Mucosa of stomach (tissue), 1 donor: ENCODE measurements at regions not wholly inside any gene's neighbourhood (a gene's known extent, or its start where the extent isn't known, plus 50 kb on each side); places are given as distances from the start of the nearest gene placed in this dataset.

Source experiments
- H3K27me3 ChIP-seq: one replicate; pipeline ENCODE4 v1.7.0; 2013; ENCODE audit warnings: mild to moderate bottlenecking, low read length; ENCODE audit not compliant: control insufficient read depth, insufficient read depth
- H3K36me3 ChIP-seq: one replicate; pipeline ENCODE4 v1.7.0; 2013; ENCODE audit warnings: low read length; ENCODE audit not compliant: control insufficient read depth, insufficient read depth
- H3K4me1 ChIP-seq: one replicate; pipeline ENCODE4 v1.7.0; 2013; ENCODE audit warnings: mild to moderate bottlenecking, low read length; ENCODE audit not compliant: control insufficient read depth, insufficient read depth
- H3K4me3 ChIP-seq: one replicate; pipeline ENCODE4 v1.7.0; 2013; ENCODE audit warnings: low read length
- H3K9ac ChIP-seq: one replicate; pipeline ENCODE4 v1.7.0; 2013; ENCODE audit warnings: mild to moderate bottlenecking, low read length, moderate library complexity
- H3K9me3 ChIP-seq: one replicate; pipeline ENCODE4 v1.7.0; 2013; ENCODE audit warnings: mild to moderate bottlenecking, low read length, moderate library complexity; ENCODE audit not compliant: control insufficient read depth
- donor health status: Pancreatic carcinoma.

GRCh38 chr2:219692521-219692920, 65.1 kb downstream of the SLC4A3 start:
- Histone ChIP-seq H3K9ac (no peak overlapping the region), H3K36me3 (no peaks in the 10 kb centered on the region), H3K9me3 (no peaks in the 10 kb centered on the region), H3K4me3 (no peak overlapping the region), H3K27me3 (no peaks in the 10 kb centered on the region), H3K4me1 (no peaks in the 10 kb centered on the region)

- H3K27me3 ChIP-seq, result peaks cover 5% of the 10 kb centered on the region
- no peaks in the 10 kb centered on the region for H3K36me3 ChIP-seq
- no peaks in the 10 kb centered on the region for H3K9me3 ChIP-seq
- no peak overlapping the region for H3K4me3 ChIP-seq
- H3K9ac ChIP-seq, result no peak overlapping the region
- H3K4me1 ChIP-seq, result no peaks in the 10 kb centered on the region
These were observed 67.8 kb downstream of the SLC4A3 start for GRCh38 chr2:219695145-219695709.

GRCh38 chr2:219697811-219698747, 70.6 kb downstream of the SLC4A3 start:
- Histone ChIP-seq H3K9ac (no peak overlapping the region), H3K27me3 (peaks cover 5% of the 10 kb centered on the region), H3K4me3 (no peak overlapping the region), H3K9me3 (no peaks in the 10 kb centered on the region), H3K4me1 (no peaks in the 10 kb centered on the region), H3K36me3 (no peaks in the 10 kb centered on the region)

GRCh38 chr2:219698748-219699439, 71.5 kb downstream of the SLC4A3 start:
- no peaks in the 10 kb centered on the region for H3K36me3 ChIP-seq
- H3K4me3 ChIP-seq, result no peak overlapping the region
- no peak overlapping the region for H3K9ac ChIP-seq
- no peaks in the 10 kb centered on the region for H3K9me3 ChIP-seq
- H3K4me1 ChIP-seq, result no peaks in the 10 kb centered on the region
- H3K27me3 ChIP-seq, result peaks cover 7% of the 10 kb centered on the region

- H3K9ac ChIP-seq, result no peak overlapping the region
- H3K4me1 ChIP-seq, result no peaks in the 10 kb centered on the region
- H3K9me3 ChIP-seq, result no peaks in the 10 kb centered on the region
- no peaks in the 10 kb centered on the region for H3K36me3 ChIP-seq
- H3K27me3 ChIP-seq, result peaks cover 8% of the 10 kb centered on the region
- no peak overlapping the region for H3K4me3 ChIP-seq
These were observed 72.0 kb downstream of the SLC4A3 start for GRCh38 chr2:219699440-219699821.

GRCh38 chr2:219701847-219702634, 74.6 kb downstream of the SLC4A3 start:
- H3K9me3 ChIP-seq, result no peaks in the 10 kb centered on the region
- H3K4me1 ChIP-seq, result no peaks in the 10 kb centered on the region
- no peaks in the 10 kb centered on the region for H3K36me3 ChIP-seq
- peaks cover 8% of the 10 kb centered on the region for H3K27me3 ChIP-seq
- H3K9ac ChIP-seq, result no peak overlapping the region
- H3K4me3 ChIP-seq, result no peak overlapping the region

GRCh38 chr2:219702796-219703545, 75.5 kb downstream of the SLC4A3 start:
- H3K27me3 ChIP-seq, result peaks cover 8% of the 10 kb centered on the region
- no peaks in the 10 kb centered on the region for H3K4me1 ChIP-seq
- no peak overlapping the region for H3K4me3 ChIP-seq
- no peaks in the 10 kb centered on the region for H3K9me3 ChIP-seq
- H3K9ac ChIP-seq, result no peak overlapping the region
- H3K36me3 ChIP-seq, result no peaks in the 10 kb centered on the region

- no peak overlapping the region for H3K9ac ChIP-seq
- H3K9me3 ChIP-seq, result no peaks in the 10 kb centered on the region
- no peak overlapping the region for H3K4me3 ChIP-seq
- peaks cover 3% of the 10 kb centered on the region for H3K27me3 ChIP-seq
- H3K4me1 ChIP-seq, result no peaks in the 10 kb centered on the region
- H3K36me3 ChIP-seq, result no peaks in the 10 kb centered on the region
These were observed 77.4 kb downstream of the SLC4A3 start for GRCh38 chr2:219704878-219705277.

- H3K9ac ChIP-seq, result no peak overlapping the region
- H3K4me1 ChIP-seq, result no peaks in the 10 kb centered on the region
- no peaks in the 10 kb centered on the region for H3K9me3 ChIP-seq
- no peak overlapping the region for H3K4me3 ChIP-seq
- H3K36me3 ChIP-seq, result no peaks in the 10 kb centered on the region
- peaks cover 3% of the 10 kb centered on the region for H3K27me3 ChIP-seq
These were observed 79.4 kb downstream of the SLC4A3 start for GRCh38 chr2:219706823-219707281.

GRCh38 chr2:219707496-219708285, 80.3 kb downstream of the SLC4A3 start:
- Histone ChIP-seq H3K27me3 (peaks cover 3% of the 10 kb centered on the region), H3K4me3 (no peak overlapping the region), H3K36me3 (no peaks in the 10 kb centered on the region), H3K9me3 (no peaks in the 10 kb centered on the region), H3K4me1 (no peaks in the 10 kb centered on the region), H3K9ac (no peak overlapping the region)
